ENCODE measurements at regions not wholly inside any gene's neighbourhood (a gene's known extent, or its start where the extent isn't known, plus 50 kb on each side); places are given as distances from the start of the nearest gene placed in this dataset.

DNA sequence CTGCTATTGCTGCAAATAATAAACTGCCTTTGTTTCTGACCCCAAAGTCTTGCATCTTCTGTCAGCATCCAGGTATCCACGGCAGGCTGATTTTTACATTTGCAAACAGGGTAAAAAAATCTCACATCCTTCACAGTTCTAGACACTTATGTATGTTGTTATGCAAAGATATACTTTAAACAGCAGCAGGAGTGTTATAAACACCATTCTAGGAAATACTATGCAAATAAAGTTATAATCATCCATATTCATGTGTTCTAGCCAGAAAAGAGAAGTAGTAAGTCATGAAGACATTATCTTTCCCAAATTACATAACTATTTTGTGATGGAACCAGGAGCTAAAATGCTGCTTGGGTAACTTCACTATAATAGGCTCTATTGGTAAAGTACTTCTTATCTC lies 534.2 kb downstream of the LTN1 start:
- DNase-seq (ENCODE audit: low spot score): no peak

DNA sequence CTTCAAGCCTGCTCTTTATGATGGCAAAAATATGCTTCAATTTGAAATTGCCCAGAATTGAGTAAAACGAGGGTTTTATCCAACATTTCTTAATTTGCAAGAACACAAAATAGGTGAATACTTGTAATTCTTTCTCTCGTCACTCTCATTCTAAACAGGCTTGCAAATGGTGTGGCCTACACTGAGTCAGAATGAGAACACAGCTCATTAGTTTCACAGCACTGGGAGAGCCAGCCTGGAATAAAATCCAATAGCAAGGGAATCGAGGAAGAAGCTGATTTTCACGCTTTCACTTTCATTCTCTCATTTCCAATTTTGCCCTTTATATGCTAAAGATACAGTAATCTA lies 537.5 kb downstream of the LTN1 start:
- DNase-seq (ENCODE audit: low spot score): no peak

DNA sequence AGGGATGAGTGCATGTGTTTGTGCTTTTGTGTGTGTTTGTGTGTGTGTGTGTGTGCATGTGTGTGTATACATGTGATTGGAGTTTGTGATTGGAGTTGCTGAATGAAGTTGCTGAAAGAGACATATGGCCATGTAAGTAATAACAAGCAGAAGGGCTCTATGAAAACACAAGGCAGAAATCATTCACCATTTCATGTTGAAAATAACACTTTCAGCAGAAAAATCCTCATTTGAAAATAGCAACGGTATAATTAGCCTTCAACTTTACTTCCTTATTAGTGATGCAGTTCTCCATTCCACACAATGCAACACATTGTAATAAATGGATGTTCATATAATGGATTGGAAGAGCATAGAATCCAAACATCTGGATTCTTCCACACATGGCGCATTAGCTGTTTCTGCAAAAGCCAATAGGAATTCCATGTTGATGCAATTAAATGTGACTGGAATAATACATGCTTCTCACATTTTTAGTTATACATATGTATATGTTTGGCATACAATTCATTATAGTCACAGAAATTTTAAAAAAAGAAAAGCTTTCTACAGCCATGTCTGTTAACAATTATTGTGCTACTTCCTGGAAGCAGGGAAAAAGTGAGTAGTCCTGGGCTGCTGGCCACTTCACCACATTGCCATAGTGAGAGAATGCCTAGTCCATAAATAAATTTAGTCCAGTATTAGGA lies 538.0 kb downstream of the LTN1 start:
- DNase-seq (ENCODE audit: low spot score): no peak

DNA sequence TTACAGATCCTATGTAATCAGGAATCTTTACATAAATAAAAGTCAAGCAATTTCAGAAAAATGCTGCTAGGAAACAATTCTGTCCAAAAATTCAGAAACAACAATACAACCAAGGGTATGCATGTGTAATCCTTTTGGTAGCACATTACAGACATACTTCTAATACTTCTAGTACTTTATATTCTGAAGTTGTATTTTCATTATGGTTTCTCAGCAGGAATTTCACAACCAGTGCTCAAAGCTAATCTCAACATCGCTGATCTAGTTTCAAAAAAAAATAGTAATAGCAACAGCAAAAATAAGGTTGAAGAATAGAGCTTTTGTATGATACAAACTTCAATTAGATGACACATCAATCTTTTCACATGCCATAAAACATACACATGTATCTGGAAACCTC lies 545.2 kb downstream of the LTN1 start:
- DNase-seq (ENCODE audit: low spot score): no peak

DNA sequence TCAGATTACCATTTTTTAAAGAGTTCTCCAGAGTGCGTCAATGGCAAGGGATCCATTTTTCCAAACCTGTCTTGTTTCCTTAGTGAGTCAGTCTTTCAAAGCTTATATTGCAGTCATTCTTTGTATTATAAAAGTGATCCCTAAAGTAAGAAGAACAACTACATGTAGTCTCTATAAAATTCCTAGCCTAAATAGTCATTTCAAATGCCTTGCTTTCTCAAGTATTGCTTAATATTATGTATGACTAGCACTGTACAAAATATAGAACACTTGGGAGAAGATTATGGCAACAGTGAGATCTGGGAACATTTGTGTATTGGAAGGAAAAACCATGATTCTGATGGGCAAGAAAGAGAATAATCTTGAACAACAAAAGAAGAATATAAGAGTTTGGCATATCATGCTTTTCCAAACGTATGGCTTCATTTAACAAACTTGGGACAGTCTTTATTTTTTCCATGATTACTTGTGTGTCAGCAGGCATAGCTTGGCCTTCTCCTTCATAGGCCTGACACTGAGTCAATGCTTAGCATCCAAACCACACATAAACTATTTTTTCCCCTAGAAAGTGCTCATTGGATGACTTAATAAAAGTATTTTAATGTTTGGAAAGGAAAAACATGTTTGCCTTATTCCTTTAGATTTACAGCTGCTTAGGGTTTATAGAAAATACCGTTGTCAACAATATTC lies 547.4 kb downstream of the LTN1 start:
- DNase-seq (ENCODE audit: low spot score): no peak

DNA sequence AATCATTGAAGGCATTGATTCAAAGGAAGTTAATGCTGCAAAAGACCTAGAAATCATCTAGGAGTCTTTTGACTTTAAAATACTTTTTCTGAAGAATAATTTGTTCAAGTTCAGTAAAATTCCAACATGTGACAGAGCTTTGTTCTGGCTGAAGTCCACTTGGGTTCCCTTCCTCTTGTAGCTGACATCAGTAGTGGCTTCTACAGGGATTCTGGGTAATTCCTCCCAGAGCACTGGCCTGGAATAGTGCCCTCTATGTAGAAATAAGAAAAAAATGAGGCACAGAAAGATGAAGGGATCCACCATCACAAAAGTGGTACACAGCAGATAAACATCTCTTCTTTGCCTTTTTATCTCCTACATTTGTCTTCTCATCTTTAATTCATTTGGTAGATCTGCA lies 548.1 kb downstream of the LTN1 start:
- DNase-seq (ENCODE audit: low spot score): no peak

DNA sequence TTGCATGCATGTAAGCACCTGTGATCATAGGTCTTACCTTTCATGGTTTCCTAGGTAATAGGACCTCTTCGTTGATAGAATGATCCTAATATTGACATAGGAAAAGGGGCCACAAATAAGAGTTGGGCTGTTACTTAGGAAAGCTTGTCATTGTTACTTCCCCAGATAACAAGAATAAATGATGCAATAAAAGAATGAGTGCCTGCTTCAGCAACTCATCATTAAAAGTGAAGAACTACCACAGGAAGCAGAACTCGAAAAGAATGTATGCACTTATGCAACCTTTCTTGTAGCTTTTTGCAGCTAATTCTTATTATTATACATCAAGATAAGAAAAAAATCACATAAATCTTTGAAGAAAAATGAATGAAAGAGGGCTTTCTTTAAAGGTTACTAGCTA lies 548.6 kb downstream of the LTN1 start:
- no peak for DNase-seq (ENCODE audit: low spot score)

DNA sequence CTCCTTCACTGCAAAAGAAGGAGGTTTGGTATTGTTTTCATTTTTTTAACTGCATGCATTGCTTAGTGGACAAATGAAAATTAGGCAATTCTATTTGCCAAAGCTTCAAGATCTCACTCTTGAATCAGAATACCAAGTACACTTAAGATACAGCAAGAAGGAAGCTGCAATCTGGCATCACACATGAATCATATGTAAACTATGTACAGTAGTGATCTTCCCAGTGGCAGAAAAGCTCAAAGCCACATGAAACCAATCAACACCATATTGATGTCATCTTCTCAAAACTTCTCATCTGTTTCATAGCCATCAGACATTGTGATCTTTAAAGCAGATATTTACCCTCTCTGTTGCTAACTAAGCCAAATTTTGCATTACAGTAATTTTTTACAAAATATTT lies 550.1 kb downstream of the LTN1 start:
- no peak for DNase-seq (ENCODE audit: low spot score)

DNA sequence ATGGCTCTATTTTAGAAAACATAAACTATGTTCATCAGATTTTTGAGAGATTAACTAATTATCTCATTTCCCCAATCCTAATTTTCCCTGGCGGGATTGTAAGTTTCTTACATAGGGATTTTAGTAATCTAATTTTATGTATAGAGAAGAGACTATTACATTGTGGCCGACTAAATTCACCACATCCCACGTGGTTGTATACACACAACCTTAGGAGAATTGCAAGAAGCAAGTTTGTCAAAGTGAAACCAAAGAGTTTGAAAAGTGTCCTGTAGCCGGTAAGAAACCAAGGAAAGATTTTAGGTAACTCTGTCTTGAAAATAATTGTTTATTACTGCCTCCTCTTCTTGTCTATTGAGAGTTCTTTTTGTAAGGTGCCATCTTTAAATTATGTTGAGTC lies 550.6 kb downstream of the LTN1 start:
- DNase-seq (ENCODE audit: low spot score): no peak

DNA sequence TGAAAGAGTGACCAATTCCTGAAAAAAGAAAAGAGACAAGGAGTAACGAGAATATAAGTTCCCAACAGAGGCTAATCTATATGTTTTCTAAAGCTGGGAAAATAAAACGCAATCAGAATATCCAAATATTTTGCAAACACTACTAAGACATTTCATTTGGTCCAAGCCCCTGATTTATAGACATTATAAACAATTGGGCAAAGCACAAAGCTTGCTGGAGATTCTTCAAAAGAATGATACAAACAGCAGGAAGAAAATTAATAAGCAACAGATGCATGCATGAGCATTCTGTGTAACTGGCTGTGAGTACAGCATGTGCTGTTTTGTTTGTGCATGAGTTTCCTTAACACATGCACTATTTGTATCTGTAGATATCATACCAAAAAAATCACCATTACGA lies 552.9 kb downstream of the LTN1 start:
- no peak for DNase-seq (ENCODE audit: low spot score)

DNA sequence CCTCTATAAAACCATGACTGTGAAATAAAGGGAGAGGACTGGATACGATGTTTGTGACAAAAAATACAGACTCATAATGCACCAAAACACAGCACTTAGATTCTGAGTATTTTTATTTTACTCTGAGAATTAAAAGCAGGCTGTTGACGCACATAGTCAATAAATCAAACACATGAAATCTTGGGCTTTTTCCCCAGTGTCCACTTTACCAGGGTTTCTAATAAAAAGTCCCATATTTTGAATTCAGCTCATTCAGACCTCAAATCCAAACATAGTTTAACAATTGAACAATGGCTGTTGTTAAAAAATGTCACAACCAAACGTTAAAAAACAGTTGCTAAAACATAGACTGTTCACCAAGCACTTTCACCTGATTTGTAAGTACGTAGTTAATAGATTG lies 553.4 kb downstream of the LTN1 start:
- no peak for DNase-seq (ENCODE audit: low spot score)

DNA sequence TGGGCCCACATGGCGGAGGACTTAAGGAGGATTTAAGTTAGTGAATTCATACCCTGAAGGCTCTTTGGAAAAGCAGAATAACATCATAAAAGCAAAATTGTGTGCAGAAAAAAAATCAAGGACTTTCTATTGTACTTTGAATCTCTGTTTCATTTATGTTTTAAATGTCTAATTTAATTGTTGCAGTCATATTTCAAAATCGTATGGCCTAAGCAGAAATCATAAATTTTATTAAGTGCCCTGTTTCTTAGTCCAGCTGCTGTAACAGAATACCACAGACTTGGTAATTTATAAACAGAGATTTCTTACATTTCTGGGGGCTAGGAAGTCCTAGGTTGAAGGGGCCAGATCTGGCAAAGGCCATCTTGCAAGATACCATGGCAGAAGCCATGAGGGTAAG lies 555.6 kb downstream of the LTN1 start:
- DNase-seq (ENCODE audit: low spot score): no peak

DNA sequence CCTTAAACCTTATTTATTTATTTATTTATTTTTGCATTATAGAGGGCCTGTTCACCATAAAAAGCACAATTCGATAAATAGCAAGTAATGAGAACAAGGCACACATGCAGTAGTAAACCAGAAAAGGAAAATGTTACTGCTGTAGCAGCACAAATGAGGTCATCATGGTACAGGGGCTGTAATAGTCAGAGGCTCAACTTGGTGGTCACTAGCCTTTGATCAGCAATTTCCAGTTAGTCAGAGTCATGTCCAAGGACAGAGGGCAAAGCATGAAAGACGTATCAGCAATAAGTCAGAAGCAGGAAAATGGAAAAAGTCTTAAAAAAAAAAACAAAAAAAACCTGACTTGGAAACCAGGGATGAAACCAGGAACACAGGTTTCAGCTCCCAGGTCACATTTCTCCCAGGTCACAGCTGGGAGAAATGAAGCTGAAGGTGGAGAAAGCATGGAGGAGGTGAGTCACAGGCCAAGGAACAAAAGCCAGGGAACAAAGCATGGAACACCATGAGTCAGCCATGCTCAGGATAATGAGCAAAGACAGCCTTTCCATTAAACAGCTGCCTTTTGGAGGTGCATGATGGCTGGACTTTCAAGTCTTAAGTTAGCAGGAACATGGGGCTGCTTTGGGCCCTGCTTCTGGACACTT lies 556.3 kb downstream of the LTN1 start:
- no peak for DNase-seq (ENCODE audit: low spot score)

DNA sequence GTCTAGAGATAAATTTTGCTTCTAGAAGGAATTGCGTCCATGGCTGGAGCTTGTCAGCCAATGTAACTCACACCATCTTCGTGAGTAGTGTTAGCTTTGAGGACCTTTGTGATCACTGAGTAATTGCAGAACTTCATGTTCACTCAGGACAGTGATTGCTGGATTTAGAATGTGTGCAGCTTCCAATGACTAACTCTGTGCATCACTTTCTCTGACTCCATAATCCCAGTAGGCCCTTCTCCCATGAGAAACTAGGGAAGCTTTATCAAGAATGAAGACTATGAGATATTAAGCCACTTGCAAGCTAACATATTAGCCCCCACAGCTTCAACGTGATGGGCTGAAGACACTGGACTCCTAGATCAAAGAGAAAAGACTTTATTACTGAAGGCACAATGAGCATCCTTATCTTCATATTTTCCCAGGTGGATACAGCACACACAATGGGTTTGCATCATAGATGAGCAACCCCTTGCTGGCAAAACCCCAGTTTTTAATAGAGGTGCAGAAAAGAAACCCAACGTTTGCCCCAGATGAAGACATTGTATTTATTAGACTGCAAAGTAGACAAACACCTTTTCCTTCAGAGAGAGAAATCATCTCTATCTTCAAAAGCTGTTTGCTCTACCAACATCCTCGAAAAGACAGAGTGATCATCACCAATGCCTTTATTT lies 561.0 kb downstream of the LTN1 start:
- no peak for DNase-seq (ENCODE audit: low spot score)

DNA sequence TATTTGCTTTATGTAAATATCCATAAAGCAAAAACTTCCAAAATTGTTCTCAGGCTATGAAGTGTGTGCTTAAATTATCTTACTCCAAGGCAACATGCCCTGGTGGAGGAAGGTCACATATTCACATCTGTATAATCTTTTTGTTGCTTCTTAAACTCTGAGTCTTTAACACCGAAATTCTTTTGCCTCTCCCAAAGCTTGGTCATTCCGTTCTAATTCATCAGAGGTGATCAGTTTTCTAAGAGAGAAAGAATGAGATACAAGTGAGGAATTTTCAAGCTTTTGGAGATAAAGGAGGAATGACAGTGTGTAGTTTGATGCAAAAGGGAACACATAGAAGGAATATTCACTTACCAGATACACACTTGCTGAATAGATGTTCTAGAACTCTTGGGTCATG lies 561.7 kb downstream of the LTN1 start:
- DNase-seq (ENCODE audit: low spot score): no peak

DNA sequence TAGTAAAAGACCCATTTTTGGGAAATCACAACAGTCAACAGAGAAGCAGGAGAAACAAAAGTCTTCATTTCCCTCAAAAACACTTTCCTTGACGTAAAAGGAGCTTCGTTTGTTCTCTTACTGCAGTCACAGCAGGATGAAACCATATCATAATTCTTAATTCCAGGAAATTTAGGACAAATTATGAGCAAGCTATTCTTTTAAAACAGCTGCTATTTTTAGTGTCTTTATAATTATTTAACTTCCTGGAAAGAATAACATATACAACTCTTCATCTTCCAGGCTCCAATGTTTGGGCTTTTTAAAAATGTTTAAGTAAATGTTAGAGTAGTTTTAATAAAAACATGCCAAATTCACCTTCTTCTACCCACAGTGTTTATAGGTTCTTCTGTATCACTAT lies 563.5 kb downstream of the LTN1 start:
- DNase-seq (ENCODE audit: low spot score): no peak

DNA sequence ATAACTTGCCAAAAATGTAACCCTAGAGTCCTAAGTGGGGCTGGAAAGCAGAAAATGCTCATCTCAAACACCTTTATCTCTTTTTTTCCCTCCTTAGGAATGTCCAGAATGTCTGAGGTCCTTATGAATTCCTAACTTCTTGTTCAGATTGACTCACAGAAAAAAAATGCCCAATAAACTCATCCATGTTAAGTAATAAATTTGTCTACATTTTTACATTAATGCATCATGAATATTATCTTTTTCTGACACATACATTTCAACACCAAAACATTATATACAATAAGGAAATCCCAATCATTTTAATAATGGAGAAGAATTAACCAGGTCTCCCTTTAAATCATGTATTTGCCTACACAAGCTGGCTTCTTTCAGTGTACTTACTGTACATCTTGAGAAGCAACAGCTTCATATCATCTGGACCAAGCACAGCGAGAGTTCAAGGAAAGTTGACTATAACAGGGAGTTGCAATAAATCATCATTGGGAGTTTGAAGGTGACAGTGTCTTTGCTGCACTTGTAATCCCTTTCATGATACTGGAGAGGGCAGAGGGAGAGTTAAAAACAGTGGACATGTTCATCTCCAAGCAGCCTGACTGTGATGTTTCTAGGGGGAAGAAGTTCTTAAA lies 565.2 kb downstream of the LTN1 start:
- no peak for DNase-seq (ENCODE audit: low spot score)

DNA sequence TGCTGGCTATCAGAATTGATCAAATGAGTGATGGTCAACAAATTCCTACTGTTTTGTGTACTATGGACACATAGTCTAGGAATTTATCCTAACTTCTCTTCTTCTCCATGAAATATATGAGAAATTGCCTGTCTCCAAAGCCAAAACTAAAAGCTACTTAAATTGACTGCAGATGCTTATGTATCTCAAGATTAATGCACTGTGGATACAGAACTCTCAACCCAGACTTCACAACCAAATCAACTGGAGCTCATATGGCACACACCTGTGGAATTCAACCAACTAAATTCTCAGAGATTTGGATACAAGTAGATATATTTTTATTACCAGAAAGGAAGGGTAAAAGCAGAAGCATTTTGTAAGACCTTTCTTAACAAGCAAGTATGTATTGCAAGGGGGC lies 566.1 kb downstream of the LTN1 start:
- no peak for DNase-seq (ENCODE audit: low spot score)

DNA sequence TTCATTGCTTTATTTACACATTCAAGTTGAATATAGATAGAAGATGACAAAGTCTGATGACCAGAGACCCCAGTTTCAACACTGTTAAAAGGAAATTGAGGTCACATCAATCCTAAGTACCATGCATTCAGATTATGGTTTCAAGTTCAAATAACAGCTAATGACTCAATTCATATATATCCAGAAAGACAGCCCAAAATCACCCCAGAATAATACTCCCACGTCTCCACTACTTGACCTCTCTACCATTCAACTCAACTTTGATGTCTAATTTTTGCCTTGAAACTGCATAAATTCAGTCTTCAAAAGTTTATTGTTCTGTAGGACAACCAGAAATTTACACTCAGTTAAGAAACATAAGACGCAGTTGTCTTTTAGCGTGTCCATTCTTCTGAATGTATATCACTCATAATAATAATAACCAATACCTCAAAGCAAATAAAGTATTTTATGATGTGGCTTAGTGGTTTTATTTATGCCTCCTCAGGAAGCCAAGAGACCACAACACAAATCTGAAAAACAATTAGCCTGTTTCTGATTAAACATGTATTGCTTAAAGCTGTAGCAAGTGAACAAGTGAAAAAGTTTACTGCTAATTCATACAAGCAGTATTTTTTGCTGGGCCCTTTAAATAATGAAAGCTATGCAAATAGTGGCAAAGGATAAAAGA lies 569.0 kb downstream of the LTN1 start:
- DNase-seq (ENCODE audit: low spot score): no peak

DNA sequence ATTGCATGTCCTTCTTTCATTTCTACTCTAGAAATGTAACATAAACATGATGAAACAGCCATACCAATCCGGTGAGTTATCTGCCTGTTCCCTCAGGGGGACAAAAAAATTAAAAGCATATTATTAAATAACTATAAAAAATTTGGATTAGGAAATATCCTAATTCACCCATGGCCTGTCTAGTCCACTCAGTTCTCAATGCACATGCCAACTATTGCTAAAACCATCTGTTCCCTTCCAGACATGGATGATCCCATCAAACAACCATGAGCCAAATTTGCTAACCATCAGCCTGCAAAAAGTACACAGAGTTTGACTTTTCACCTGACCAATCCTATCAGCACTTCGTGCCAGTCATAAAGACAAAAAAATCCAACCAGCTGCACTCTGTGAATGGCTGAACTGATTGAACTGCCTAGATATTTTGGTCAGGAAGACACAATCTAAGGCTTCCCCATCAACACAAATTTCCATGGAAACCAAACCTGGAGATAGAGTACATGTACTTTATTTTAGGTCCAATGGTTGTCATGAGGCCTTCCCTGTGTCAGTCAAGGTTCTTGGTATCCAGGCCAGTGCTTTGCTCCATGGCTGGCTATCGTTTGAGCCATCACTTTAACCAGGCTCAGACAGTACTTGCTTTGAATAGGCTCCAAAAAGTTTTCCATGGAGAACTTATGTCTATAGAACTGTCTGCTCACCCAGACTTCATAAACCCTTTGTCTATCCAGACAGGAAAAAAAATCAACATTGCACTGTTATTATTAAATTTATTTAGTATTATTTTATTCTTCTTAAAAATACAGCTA lies 570.8 kb downstream of the LTN1 start:
- DNase-seq (ENCODE audit: low spot score): no peak

DNA sequence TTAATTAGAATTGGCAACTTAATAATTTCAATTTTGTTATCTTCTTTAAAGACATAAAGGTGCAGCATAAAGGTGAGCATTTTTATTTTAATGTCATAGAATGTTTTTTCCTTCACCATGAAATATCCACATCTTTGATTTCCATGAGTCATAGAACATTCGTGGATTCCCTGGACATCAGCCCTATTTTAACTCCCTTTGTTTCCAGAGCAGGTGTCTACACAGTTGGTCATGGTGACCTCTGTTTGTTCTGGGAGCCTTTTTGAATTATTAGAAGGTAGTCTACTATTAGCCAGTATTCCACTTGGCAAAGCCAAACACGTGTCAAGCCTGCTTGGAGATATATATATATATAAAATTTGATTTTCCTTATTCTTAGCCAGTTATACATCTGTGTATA lies 572.9 kb downstream of the LTN1 start:
- DNase-seq (ENCODE audit: low spot score): no peak
